Left lung (tissue), 4 donors: ENCODE measurements at regions not wholly inside any gene's neighbourhood (a gene's known extent, or its start where the extent isn't known, plus 50 kb on each side); places are given as distances from the start of the nearest gene placed in this dataset.
"Not testable (repeated sequence)": the region's sequence is repeated elsewhere in the genome, so short reads cannot be mapped to it uniquely, and the experiment has no call there.

ENCODE experiments used
- ATAC-seq: fragments of 200-7000 bp; cut with Tn5 transposase; one replicate; pipeline ENCODE4 v1.9.1; 2020; ENCODE audit warnings: moderate library complexity
- DNase-seq, 4 donors: peaks; one replicate each; pipeline ENCODE4 v3.0.0-alpha.2; 2013 to 2020
- H3K27ac ChIP-seq, 2 donors: fragments of 200-600 bp; sonication (generic) in 1 of 2; one replicate each; pipeline versions ENCODE4 v1.5.0 to v1.8.0; 2020 to 2021
- H3K27me3 ChIP-seq, 2 donors: fragments of 200-600 bp; sonication (generic) in 1 of 2; one replicate each; pipeline versions ENCODE4 v1.5.0 to v1.8.0; 2020 to 2021
- H3K36me3 ChIP-seq, 2 donors: fragments of 200-600 bp; sonication (generic) in 1 of 2; one replicate each; pipeline versions ENCODE4 v1.5.0 to v1.8.0; 2020 to 2021
- H3K4me1 ChIP-seq, 2 donors: fragments of 200-600 bp; one replicate each; pipeline ENCODE4 v1.8.0; 2021
- H3K4me3 ChIP-seq, 2 donors: fragments of 200-600 bp; sonication (generic) in 1 of 2; one replicate each; pipeline versions ENCODE4 v1.5.0 to v1.8.0; 2020 to 2021; ENCODE audit warnings: mild to moderate bottlenecking in 1 of 2
- H3K9me3 ChIP-seq, 2 donors: fragments of 200-600 bp; sonication (generic) in 1 of 2; one replicate each; pipeline versions ENCODE4 v1.5.0 to v1.8.0; 2020 to 2021
- intact Hi-C, 2 donors: fragments of 100-400 bp; cut with DNase I; formaldehyde crosslinking; loops; one replicate each; pipeline versions ENCODE4 v1.11.2 to v1.14.2; 2022
- TF ChIP-seq, protein P1 (sequence below), 2 donors: fragments of 200-600 bp; sonication (generic) in 1 of 2; IDR thresholded peaks; one replicate each; pipeline versions ENCODE4 v1.5.0 to v1.8.0; 2021; ENCODE audit warnings: antibody characterized with exemption in 2 of 2
- donor health status: DM: no; HTN: yes; CAD: no.
- donor health status: DM: no; HTN: no; CAD: no.

DNA sequence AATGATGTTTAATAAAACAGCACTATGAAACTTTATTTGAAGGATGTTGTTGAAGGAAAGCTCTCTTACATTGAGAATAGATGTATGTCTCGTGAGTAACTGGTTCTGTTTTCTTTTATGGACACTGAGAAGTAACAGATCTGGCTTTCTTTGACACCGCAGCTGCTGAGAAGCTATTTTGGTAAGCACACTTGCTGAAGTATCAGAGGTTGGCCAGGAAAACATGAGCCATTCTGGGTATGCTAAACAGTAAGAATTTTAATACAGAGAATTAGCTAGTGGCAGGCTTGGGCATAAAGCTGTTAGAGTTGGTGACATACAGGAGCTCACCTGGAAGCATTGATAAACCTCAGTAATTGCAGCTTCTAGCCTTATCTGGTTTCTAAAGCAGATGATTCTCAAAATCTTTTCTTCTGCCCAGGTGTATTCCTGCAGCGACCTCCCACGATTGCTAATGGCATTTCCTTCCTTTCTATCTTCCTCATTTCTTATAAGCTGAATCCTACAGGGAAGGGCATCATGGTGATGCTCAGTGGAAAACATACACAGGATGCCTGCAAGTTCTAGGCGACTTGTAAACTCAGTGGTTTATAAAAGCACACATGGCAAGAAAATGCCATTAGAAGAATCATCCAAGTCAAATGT lies 291.6 kb upstream of the SLC16A7 start:
- TF ChIP-seq, protein P1, sequence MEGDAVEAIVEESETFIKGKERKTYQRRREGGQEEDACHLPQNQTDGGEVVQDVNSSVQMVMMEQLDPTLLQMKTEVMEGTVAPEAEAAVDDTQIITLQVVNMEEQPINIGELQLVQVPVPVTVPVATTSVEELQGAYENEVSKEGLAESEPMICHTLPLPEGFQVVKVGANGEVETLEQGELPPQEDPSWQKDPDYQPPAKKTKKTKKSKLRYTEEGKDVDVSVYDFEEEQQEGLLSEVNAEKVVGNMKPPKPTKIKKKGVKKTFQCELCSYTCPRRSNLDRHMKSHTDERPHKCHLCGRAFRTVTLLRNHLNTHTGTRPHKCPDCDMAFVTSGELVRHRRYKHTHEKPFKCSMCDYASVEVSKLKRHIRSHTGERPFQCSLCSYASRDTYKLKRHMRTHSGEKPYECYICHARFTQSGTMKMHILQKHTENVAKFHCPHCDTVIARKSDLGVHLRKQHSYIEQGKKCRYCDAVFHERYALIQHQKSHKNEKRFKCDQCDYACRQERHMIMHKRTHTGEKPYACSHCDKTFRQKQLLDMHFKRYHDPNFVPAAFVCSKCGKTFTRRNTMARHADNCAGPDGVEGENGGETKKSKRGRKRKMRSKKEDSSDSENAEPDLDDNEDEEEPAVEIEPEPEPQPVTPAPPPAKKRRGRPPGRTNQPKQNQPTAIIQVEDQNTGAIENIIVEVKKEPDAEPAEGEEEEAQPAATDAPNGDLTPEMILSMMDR (IDR thresholded peaks at IDR 0.05), result no peak
- Histone ChIP-seq H3K4me1 (no peaks in the 10 kb centered on the region), H3K27me3 (no peaks in the 10 kb centered on the region), H3K4me3 (no peak overlapping the region), H3K36me3 (no peaks in the 10 kb centered on the region), H3K9me3 (peaks cover 0 to 8% of the 10 kb centered on the region in 2 donors), H3K27ac (no peak overlapping the region)
- intact Hi-C loops, result no loop called here
- ATAC-seq (no peak), DNase-seq (no peak)

DNA sequence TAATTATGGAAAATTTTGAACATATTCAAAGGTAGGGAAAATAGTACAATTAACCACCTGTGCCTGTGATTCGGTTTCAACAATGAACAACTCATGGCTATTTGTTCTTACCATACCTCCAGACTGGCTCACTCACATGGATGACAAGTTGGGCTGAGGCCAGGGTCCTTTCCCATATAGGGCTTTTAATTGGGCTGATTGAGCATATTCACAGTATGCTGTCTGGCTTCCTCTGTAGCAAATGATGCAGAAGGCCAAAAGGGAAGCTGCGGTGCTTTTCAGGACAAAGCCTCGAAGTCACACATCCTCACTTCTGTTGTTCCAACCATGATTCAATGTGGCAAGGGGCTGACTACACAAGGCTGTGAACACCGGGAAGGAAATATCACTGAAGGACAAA lies 297.5 kb upstream of the SLC16A7 start:
- Histone ChIP-seq H3K4me1 (no peaks in the 10 kb centered on the region), H3K9me3 (peaks cover 0 to 5% of the 10 kb centered on the region in 2 donors), H3K27ac (no peak overlapping the region), H3K27me3 (no peaks in the 10 kb centered on the region), H3K36me3 (no peaks in the 10 kb centered on the region), H3K4me3 (no peak overlapping the region)
- ATAC-seq (no peak), DNase-seq (no peak)
- TF ChIP-seq, protein P1 (IDR thresholded peaks at IDR 0.05), result no peak
- intact Hi-C loops, result no loop called here

- no peaks in the 10 kb centered on the region for H3K4me1 ChIP-seq
- peak in 1 of 4 donors; percentile 1 for DNase-seq
- intact Hi-C loops, result no loop called here
- TF ChIP-seq, protein P1 (IDR thresholded peaks at IDR 0.05), result no peak
- no peak overlapping the region for H3K4me3 ChIP-seq
- no peak overlapping the region for H3K27ac ChIP-seq
- no peaks in the 10 kb centered on the region for H3K27me3 ChIP-seq
- no peak for ATAC-seq
- no peaks in the 10 kb centered on the region for H3K9me3 ChIP-seq
- no peaks in the 10 kb centered on the region for H3K36me3 ChIP-seq
These were observed 301.6 kb upstream of the SLC16A7 start for GRCh38 chr12:59294221-59294620.

DNA sequence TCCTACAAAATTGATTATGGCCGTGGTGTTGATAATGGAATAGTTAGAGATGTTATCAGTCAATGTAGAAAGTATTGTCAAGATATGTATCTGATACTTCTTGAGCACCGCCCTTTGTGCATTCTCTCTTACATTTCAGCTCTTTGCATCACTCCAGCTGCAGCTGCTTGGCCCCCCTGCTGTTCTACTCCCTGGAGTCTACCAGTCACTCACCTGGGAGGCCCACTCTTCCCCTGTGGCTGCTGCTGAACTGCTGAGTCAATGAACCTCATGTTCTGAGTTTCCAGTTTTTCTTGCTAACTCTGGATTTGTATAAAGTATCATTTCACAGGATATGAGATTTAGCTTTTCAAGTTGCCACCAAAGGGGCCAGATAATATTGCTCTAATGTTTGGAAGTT lies 312.8 kb upstream of the SLC16A7 start:
- DNase-seq (peak in 1 of 4 donors; percentile 8), ATAC-seq (no peak)
- Histone ChIP-seq H3K36me3 (no peaks in the 10 kb centered on the region), H3K27ac (no peak overlapping the region), H3K27me3 (no peaks in the 10 kb centered on the region), H3K4me3 (no peak overlapping the region), H3K4me1 (no peaks in the 10 kb centered on the region), H3K9me3 (no peaks in the 10 kb centered on the region)
- intact Hi-C loops, result no loop called here
- TF ChIP-seq, protein P1 (IDR thresholded peaks at IDR 0.05), result no peak

- H3K4me1 ChIP-seq, H3K27ac ChIP-seq, H3K36me3 ChIP-seq, ATAC-seq, H3K27me3 ChIP-seq, H3K4me3 ChIP-seq, DNase-seq, intact Hi-C loops: not testable (repeated sequence)
- peaks cover 0 to 23% of the 10 kb centered on the region in 2 donors for H3K9me3 ChIP-seq
These were observed 322.3 kb upstream of the SLC16A7 start for GRCh38 chr12:59273561-59273960.

- DNase-seq (no peak), ATAC-seq (no peak)
- intact Hi-C loops, result no loop called here
- Histone ChIP-seq H3K27me3 (no peaks in the 10 kb centered on the region), H3K27ac (no peak overlapping the region), H3K4me1 (no peaks in the 10 kb centered on the region), H3K36me3 (no peaks in the 10 kb centered on the region), H3K9me3 (peaks cover 0 to 29% of the 10 kb centered on the region in 2 donors), H3K4me3 (no peak overlapping the region)
- TF ChIP-seq, protein P1 (IDR thresholded peaks at IDR 0.05), result no peak
These were observed 327.5 kb upstream of the SLC16A7 start for GRCh38 chr12:59268295-59268809.
